ENCODE measurements at regions not wholly inside any gene's neighbourhood (a gene's known extent, or its start where the extent isn't known, plus 50 kb on each side); places are given as distances from the start of the nearest gene placed in this dataset.
A peak's percentile ranks its signal among the peaks of the same experiment; 100 is the strongest.
"Not testable (repeated sequence)": the region's sequence is repeated elsewhere in the genome, so short reads cannot be mapped to it uniquely, and the experiment has no call there.

- not testable (repeated sequence) for H4K20me1 ChIP-seq (ENCODE audit: low read depth); H3K4me1 ChIP-seq; H3K27ac ChIP-seq; H3K79me2 ChIP-seq (ENCODE audit: low read depth); DNase-seq (ENCODE audit: low spot score); H3K4me3 ChIP-seq; H3K9me3 ChIP-seq (ENCODE audit: low read depth); H3K4me1 Mint-ChIP-seq; H3K36me3 Mint-ChIP-seq; H3K27me3 Mint-ChIP-seq (ENCODE audit: insufficient read depth, low read depth); H3K4me3 Mint-ChIP-seq; H3K36me3 ChIP-seq; H3K27ac Mint-ChIP-seq; H3K27me3 ChIP-seq; H3K9ac ChIP-seq; H3F3A ChIP-seq (ENCODE audit: low read depth); H3K4me2 ChIP-seq
- H3K9me3 Mint-ChIP-seq, result peaks cover 13% of the 10 kb centered on the region
- H2AFZ ChIP-seq (replicated peaks), result peak overlapping the region; percentile 50
- peak; percentile 20 for TF ChIP-seq CTCF (IDR thresholded peaks at IDR 0.05)
Observed at GRCh38 chr6:137559521-137560183, 65.5 kb upstream of the OLIG3 start.

- H3K9ac ChIP-seq, result no peak overlapping the region
- H3K4me1 ChIP-seq, result no peaks in the 10 kb centered on the region
- Mint-ChIP-seq H3K4me1 (peaks cover 2% of the 10 kb centered on the region), H3K4me3 (no peak overlapping the region), H3K36me3 (no peaks in the 10 kb centered on the region), H3K27me3 (ENCODE audit: insufficient read depth, low read depth) (peaks cover 2% of the 10 kb centered on the region), H3K27ac (no peak overlapping the region), H3K9me3 (peaks cover 11% of the 10 kb centered on the region)
- H3K4me2 ChIP-seq, result no peak overlapping the region
- no peak for DNase-seq (ENCODE audit: low spot score)
- H3K79me2 ChIP-seq (ENCODE audit: low read depth), result no peaks in the 10 kb centered on the region
- no peak for TF ChIP-seq EZH2phosphoT487 (IDR thresholded peaks at IDR 0.05)
- TF ChIP-seq CTCF (IDR thresholded peaks at IDR 0.05), result no peak
- no peak for TF ChIP-seq EZH2 (IDR thresholded peaks at IDR 0.05)
- H3K36me3 ChIP-seq, result no peaks in the 10 kb centered on the region
- no peak overlapping the region for H3K4me3 ChIP-seq
- H3K27me3 ChIP-seq, result no peaks in the 10 kb centered on the region
- H4K20me1 ChIP-seq (ENCODE audit: low read depth), result no peaks in the 10 kb centered on the region
- no peaks in the 10 kb centered on the region for H3K9me3 ChIP-seq (ENCODE audit: low read depth)
- peak overlapping the region; percentile 50 for H2AFZ ChIP-seq (replicated peaks)
- H3K27ac ChIP-seq, result no peak overlapping the region
- H3F3A ChIP-seq (ENCODE audit: low read depth), result no peaks in the 10 kb centered on the region
Observed at GRCh38 chr6:137560184-137560563, 66.0 kb upstream of the OLIG3 start.

GRCh38 chr6:137568067-137568466, 73.9 kb upstream of the OLIG3 start:
- no peak for TF ChIP-seq EZH2 (IDR thresholded peaks at IDR 0.05)
- TF ChIP-seq EZH2phosphoT487 (IDR thresholded peaks at IDR 0.05), result no peak
- TF ChIP-seq CTCF (IDR thresholded peaks at IDR 0.05), result no peak
- H3K9me3 ChIP-seq (ENCODE audit: low read depth), result no peaks in the 10 kb centered on the region
- no peaks in the 10 kb centered on the region for H3K36me3 ChIP-seq
- no peaks in the 10 kb centered on the region for H3K27me3 ChIP-seq
- no peaks in the 10 kb centered on the region for H3K9me3 Mint-ChIP-seq
- no peaks in the 10 kb centered on the region for H3F3A ChIP-seq (ENCODE audit: low read depth)
- H3K4me1 ChIP-seq, result peaks cover 24% of the 10 kb centered on the region
- no peak overlapping the region for H3K27ac ChIP-seq
- H3K9ac ChIP-seq, result no peak overlapping the region
- H3K4me2 ChIP-seq, result no peak overlapping the region
- no peaks in the 10 kb centered on the region for H3K36me3 Mint-ChIP-seq
- no peak overlapping the region for H3K4me3 Mint-ChIP-seq
- no peak overlapping the region for H3K27ac Mint-ChIP-seq
- peak overlapping the region; percentile 42 for H2AFZ ChIP-seq (replicated peaks)
- no peaks in the 10 kb centered on the region for H4K20me1 ChIP-seq (ENCODE audit: low read depth)
- peaks cover 6% of the 10 kb centered on the region for H3K4me1 Mint-ChIP-seq
- no peaks in the 10 kb centered on the region for H3K27me3 Mint-ChIP-seq (ENCODE audit: insufficient read depth, low read depth)
- no peak overlapping the region for H3K4me3 ChIP-seq
- DNase-seq (ENCODE audit: low spot score), result no peak
- no peaks in the 10 kb centered on the region for H3K79me2 ChIP-seq (ENCODE audit: low read depth)

All from neural progenitor cell (in vitro differentiated cells).